Activated effector memory CD4-positive, alpha-beta T cell treated with Interleukin-2 at 50 U/mL for 16 hours (primary cell): ENCODE measurements at regions not wholly inside any gene's neighbourhood (a gene's known extent, or its start where the extent isn't known, plus 50 kb on each side); places are given as distances from the start of the nearest gene placed in this dataset.
"Not testable (repeated sequence)": the region's sequence is repeated elsewhere in the genome, so short reads cannot be mapped to it uniquely, and the experiment has no call there.

Source experiments
- DNase-seq: peaks from one replicate; pipeline ENCODE4 v3.0.0-alpha.2; 2020

GRCh38 chr16:66205287-66206231 lies 160.9 kb upstream of the CDH5 start:
- no peak for DNase-seq

- DNase-seq = no peak
These were observed 161.7 kb upstream of the CDH5 start for GRCh38 chr16:66204756-66205155.

GRCh38 chr16:66203476-66203875 lies 163.0 kb upstream of the CDH5 start:
- DNase-seq = no peak

- no peak for DNase-seq
These were observed 167.3 kb upstream of the CDH5 start for GRCh38 chr16:66199189-66199588.

GRCh38 chr16:66198641-66199040 lies 167.8 kb upstream of the CDH5 start:
- no peak for DNase-seq

GRCh38 chr16:66197668-66198278 lies 168.7 kb upstream of the CDH5 start:
- DNase-seq = no peak

GRCh38 chr16:66196770-66197169 lies 169.7 kb upstream of the CDH5 start:
- no peak for DNase-seq

GRCh38 chr16:66194866-66195265 lies 171.6 kb upstream of the CDH5 start:
- no peak for DNase-seq

- no peak for DNase-seq
These were observed 172.8 kb upstream of the CDH5 start for GRCh38 chr16:66193543-66194229.

GRCh38 chr16:66190411-66190810 lies 176.1 kb upstream of the CDH5 start:
- no peak for DNase-seq

GRCh38 chr16:66189951-66190350 lies 176.5 kb upstream of the CDH5 start:
- DNase-seq = no peak

GRCh38 chr16:66188917-66189725 lies 177.4 kb upstream of the CDH5 start:
- no peak for DNase-seq

GRCh38 chr16:66186251-66186785 lies 180.2 kb upstream of the CDH5 start:
- DNase-seq = no peak

GRCh38 chr16:66182592-66182991 lies 183.9 kb upstream of the CDH5 start:
- no peak for DNase-seq

GRCh38 chr16:66176731-66177130 lies 189.8 kb upstream of the CDH5 start:
- DNase-seq = no peak

GRCh38 chr16:66176111-66176510 lies 190.4 kb upstream of the CDH5 start:
- DNase-seq = no peak

- no peak for DNase-seq
These were observed 190.9 kb upstream of the CDH5 start for GRCh38 chr16:66175636-66176035.

GRCh38 chr16:66175058-66175457 lies 191.4 kb upstream of the CDH5 start:
- no peak for DNase-seq

- DNase-seq = not testable (repeated sequence)
These were observed 192.7 kb upstream of the CDH5 start for GRCh38 chr16:66173796-66174195.

GRCh38 chr16:66173181-66173580 lies 193.3 kb upstream of the CDH5 start:
- DNase-seq = not testable (repeated sequence)

GRCh38 chr16:66172463-66172862 lies 194.0 kb upstream of the CDH5 start:
- no peak for DNase-seq

- DNase-seq = no peak
These were observed 194.9 kb upstream of the CDH5 start for GRCh38 chr16:66171578-66171977.

GRCh38 chr16:66170989-66171388 lies 195.5 kb upstream of the CDH5 start:
- DNase-seq = no peak
